MM.1S (cell line): ENCODE measurements at regions not wholly inside any gene's neighbourhood (a gene's known extent, or its start where the extent isn't known, plus 50 kb on each side); places are given as distances from the start of the nearest gene placed in this dataset.

Source experiments
- DNase-seq: peaks from one replicate; pipeline ENCODE4 v3.0.0-alpha.2; 2015
- H2AFZ ChIP-seq: fragments of 300-600 bp; sonication (generic); 2 replicates; pipeline ENCODE4 v1.6.0; 2016; ENCODE audit warnings: antibody characterized with exemption, low read length
- H3F3A ChIP-seq: fragments of 300-600 bp; sonication (generic); 2 replicates; pipeline ENCODE4 v1.6.1; 2016; ENCODE audit warnings: mild to moderate bottlenecking, antibody characterized with exemption, low read length, moderate library complexity, mixed read lengths; ENCODE audit not compliant: insufficient read depth
- H3K27ac ChIP-seq: fragments of 300-600 bp; sonication (generic); 2 replicates; pipeline ENCODE4 v1.5.1; 2016; ENCODE audit warnings: mild to moderate bottlenecking, low read length
- H3K27me3 ChIP-seq: fragments of 300-600 bp; sonication (generic); replicated peaks from 2 replicates; pipeline ENCODE4 v1.6.0; 2016; ENCODE audit warnings: low read length; ENCODE audit not compliant: insufficient read depth
- H3K36me3 ChIP-seq: fragments of 300-600 bp; sonication (generic); replicated peaks from 2 replicates; pipeline ENCODE4 v1.6.1; 2016; ENCODE audit warnings: mild to moderate bottlenecking, low read length, mixed read lengths; ENCODE audit not compliant: insufficient read depth
- H3K4me1 ChIP-seq: fragments of 300-600 bp; sonication (generic); 2 replicates; pipeline ENCODE4 v1.6.1; 2016; ENCODE audit warnings: low read length, mixed read lengths
- H3K4me2 ChIP-seq: fragments of 300-600 bp; sonication (generic); 2 replicates; pipeline ENCODE4 v1.6.0; 2016; ENCODE audit warnings: low read depth, low read length
- H3K4me3 ChIP-seq: fragments of 300-600 bp; sonication (generic); 2 replicates; pipeline ENCODE4 v1.5.1; 2016; ENCODE audit warnings: low read length, mixed read lengths
- H3K79me2 ChIP-seq: fragments of 300-600 bp; sonication (generic); 2 replicates; pipeline ENCODE4 v1.6.1; 2016; ENCODE audit warnings: mixed run types, low read length, mixed read lengths
- H3K9ac ChIP-seq: fragments of 300-600 bp; sonication (generic); 2 replicates; pipeline ENCODE4 v1.6.1; 2016; ENCODE audit warnings: low read length, mixed read lengths
- H3K9me2 ChIP-seq: fragments of 300-600 bp; sonication (generic); replicated peaks from 2 replicates; pipeline ENCODE4 v1.6.1; 2016; ENCODE audit warnings: mild to moderate bottlenecking, low read length, mixed read lengths; ENCODE audit not compliant: insufficient read depth
- H3K9me3 ChIP-seq: fragments of 300-600 bp; sonication (generic); replicated peaks from 2 replicates; pipeline ENCODE4 v1.6.1; 2016; ENCODE audit warnings: mild to moderate bottlenecking, low read length, mixed read lengths; ENCODE audit not compliant: insufficient read depth
- H4K20me1 ChIP-seq: fragments of 300-600 bp; sonication (generic); 2 replicates; pipeline ENCODE4 v1.6.1; 2016; ENCODE audit warnings: mild to moderate bottlenecking, low read length, moderate library complexity, mixed read lengths; ENCODE audit not compliant: insufficient read depth
- EZH2 ChIP-seq: fragments of 300-600 bp; sonication (generic); optimal IDR thresholded peaks from 2 replicates; pipeline ENCODE3; 2017; ENCODE audit warnings: low read depth, mild to moderate bottlenecking, antibody characterized with exemption, low read length, mixed read lengths
- EZH2phosphoT487 ChIP-seq: fragments of 300-600 bp; sonication (generic); IDR thresholded peaks from 2 replicates; pipeline ENCODE4 v1.6.1; 2018; ENCODE audit warnings: antibody characterized with exemption, low read length
- TF ChIP-seq, protein P1 (sequence below): fragments of 300-600 bp; sonication (generic); IDR thresholded peaks from 2 replicates; pipeline ENCODE4 v1.5.1; 2016; ENCODE audit warnings: antibody characterized with exemption, low read length, mixed read lengths

GRCh38 chr10:85421421-85421820 is 945.2 kb downstream of the GRID1 start:
- no peaks in the 10 kb centered on the region for H3K9me3 ChIP-seq

DNA sequence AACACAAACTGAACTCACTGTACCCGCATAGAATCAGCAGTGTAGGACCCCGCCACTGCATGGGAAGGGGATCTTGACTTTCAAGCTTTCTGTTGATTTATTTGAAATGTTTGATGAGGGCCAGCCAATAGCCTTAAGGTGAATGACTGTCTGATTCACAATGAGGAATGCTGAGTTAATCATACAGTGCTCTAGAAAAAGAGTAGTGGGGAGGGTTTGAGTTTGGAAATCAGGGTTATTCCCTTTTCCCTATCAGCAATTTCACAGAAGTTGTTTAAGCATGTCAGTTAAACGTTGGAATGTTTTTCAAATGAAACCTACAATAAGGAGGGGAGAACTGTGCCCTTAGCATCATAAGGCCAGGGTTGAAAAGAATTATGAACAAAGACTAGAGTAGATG is 937.5 kb downstream of the GRID1 start:
- Histone ChIP-seq H3K27ac (no peak overlapping the region), H3K79me2 (no peaks in the 10 kb centered on the region), H4K20me1 (no peaks in the 10 kb centered on the region), H3F3A (no peaks in the 10 kb centered on the region), H3K36me3 (no peaks in the 10 kb centered on the region), H3K9ac (no peak overlapping the region), H3K4me3 (no peak overlapping the region), H3K4me2 (no peak overlapping the region), H3K9me2 (no peaks in the 10 kb centered on the region), H2AFZ (no peak overlapping the region), H3K9me3 (no peaks in the 10 kb centered on the region), H3K4me1 (no peaks in the 10 kb centered on the region), H3K27me3 (no peaks in the 10 kb centered on the region)
- TF ChIP-seq EZH2 (no peak), EZH2phosphoT487 (no peak)
- TF ChIP-seq, protein P1, sequence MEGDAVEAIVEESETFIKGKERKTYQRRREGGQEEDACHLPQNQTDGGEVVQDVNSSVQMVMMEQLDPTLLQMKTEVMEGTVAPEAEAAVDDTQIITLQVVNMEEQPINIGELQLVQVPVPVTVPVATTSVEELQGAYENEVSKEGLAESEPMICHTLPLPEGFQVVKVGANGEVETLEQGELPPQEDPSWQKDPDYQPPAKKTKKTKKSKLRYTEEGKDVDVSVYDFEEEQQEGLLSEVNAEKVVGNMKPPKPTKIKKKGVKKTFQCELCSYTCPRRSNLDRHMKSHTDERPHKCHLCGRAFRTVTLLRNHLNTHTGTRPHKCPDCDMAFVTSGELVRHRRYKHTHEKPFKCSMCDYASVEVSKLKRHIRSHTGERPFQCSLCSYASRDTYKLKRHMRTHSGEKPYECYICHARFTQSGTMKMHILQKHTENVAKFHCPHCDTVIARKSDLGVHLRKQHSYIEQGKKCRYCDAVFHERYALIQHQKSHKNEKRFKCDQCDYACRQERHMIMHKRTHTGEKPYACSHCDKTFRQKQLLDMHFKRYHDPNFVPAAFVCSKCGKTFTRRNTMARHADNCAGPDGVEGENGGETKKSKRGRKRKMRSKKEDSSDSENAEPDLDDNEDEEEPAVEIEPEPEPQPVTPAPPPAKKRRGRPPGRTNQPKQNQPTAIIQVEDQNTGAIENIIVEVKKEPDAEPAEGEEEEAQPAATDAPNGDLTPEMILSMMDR: no peak
- no peak for DNase-seq

More at GRCh38 chr10:85421421-85421820, 945.2 kb downstream of the GRID1 start:
- no peaks in the 10 kb centered on the region for H3F3A ChIP-seq
- no peaks in the 10 kb centered on the region for H3K4me1 ChIP-seq
- H4K20me1 ChIP-seq: no peaks in the 10 kb centered on the region
- no peaks in the 10 kb centered on the region for H3K9me2 ChIP-seq
- H3K9ac ChIP-seq: no peak overlapping the region
- H3K79me2 ChIP-seq: no peaks in the 10 kb centered on the region
- H3K36me3 ChIP-seq: no peaks in the 10 kb centered on the region
- no peak overlapping the region for H3K4me3 ChIP-seq
- TF ChIP-seq EZH2 (no peak), EZH2phosphoT487 (no peak)
- TF ChIP-seq, protein P1: no peak
- H3K27me3 ChIP-seq: no peaks in the 10 kb centered on the region
- no peak overlapping the region for H3K4me2 ChIP-seq
- H3K27ac ChIP-seq: no peak overlapping the region
- DNase-seq: no peak
- no peak overlapping the region for H2AFZ ChIP-seq

DNA sequence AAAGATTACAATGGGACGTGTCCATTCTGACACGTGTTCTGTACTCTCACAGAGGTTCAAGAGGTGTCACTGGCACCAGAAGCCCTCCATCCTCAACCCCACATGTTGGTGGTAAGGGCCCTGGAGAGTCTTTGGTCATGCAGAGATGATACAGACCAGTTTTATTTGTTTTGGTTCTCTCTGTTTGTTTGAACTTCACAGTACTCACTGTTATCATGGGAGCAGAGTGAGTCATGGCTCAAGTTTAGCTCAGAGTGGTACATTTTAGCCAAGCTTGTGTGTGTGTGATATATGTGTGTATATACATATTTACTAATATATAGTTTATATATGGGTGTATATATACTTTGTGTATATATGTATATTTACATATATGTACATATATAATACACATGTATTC is 935.6 kb downstream of the GRID1 start:
- no peak overlapping the region for H3K9ac ChIP-seq
- H4K20me1 ChIP-seq: no peaks in the 10 kb centered on the region
- H3K36me3 ChIP-seq: no peaks in the 10 kb centered on the region
- no peak for DNase-seq
- TF ChIP-seq EZH2phosphoT487 (no peak), EZH2 (no peak)
- TF ChIP-seq, protein P1: no peak
- no peaks in the 10 kb centered on the region for H3K9me2 ChIP-seq
- H3K27me3 ChIP-seq: no peaks in the 10 kb centered on the region
- no peak overlapping the region for H3K4me2 ChIP-seq
- no peaks in the 10 kb centered on the region for H3F3A ChIP-seq
- no peaks in the 10 kb centered on the region for H3K79me2 ChIP-seq
- no peak overlapping the region for H3K27ac ChIP-seq
- H3K9me3 ChIP-seq: no peaks in the 10 kb centered on the region
- no peak overlapping the region for H3K4me3 ChIP-seq
- H3K4me1 ChIP-seq: no peaks in the 10 kb centered on the region
- no peak overlapping the region for H2AFZ ChIP-seq
